ENCODE measurements at regions not wholly inside any gene's neighbourhood (a gene's known extent, or its start where the extent isn't known, plus 50 kb on each side); places are given as distances from the start of the nearest gene placed in this dataset.

GRCh38 chr5:31090467-31090866 lies 103.0 kb upstream of the CDH6 start:
- TF ChIP-seq, protein P1, sequence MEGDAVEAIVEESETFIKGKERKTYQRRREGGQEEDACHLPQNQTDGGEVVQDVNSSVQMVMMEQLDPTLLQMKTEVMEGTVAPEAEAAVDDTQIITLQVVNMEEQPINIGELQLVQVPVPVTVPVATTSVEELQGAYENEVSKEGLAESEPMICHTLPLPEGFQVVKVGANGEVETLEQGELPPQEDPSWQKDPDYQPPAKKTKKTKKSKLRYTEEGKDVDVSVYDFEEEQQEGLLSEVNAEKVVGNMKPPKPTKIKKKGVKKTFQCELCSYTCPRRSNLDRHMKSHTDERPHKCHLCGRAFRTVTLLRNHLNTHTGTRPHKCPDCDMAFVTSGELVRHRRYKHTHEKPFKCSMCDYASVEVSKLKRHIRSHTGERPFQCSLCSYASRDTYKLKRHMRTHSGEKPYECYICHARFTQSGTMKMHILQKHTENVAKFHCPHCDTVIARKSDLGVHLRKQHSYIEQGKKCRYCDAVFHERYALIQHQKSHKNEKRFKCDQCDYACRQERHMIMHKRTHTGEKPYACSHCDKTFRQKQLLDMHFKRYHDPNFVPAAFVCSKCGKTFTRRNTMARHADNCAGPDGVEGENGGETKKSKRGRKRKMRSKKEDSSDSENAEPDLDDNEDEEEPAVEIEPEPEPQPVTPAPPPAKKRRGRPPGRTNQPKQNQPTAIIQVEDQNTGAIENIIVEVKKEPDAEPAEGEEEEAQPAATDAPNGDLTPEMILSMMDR (IDR thresholded peaks at IDR 0.05; ENCODE audit: borderline replicate concordance, extremely low read depth, low read length, poor library complexity, severe bottlenecking), result no peak
- no peak for TF ChIP-seq EZH2 (IDR thresholded peaks at IDR 0.05; ENCODE audit: borderline replicate concordance, low read depth, low read length, severe bottlenecking)

Measured in DND-41 (cell line).